HG02852 (cell line): ENCODE measurements at regions not wholly inside any gene's neighbourhood (a gene's known extent, or its start where the extent isn't known, plus 50 kb on each side); places are given as distances from the start of the nearest gene placed in this dataset.
"Not testable (repeated sequence)": the region's sequence is repeated elsewhere in the genome, so short reads cannot be mapped to it uniquely, and the experiment has no call there.

Experiments used
- ATAC-seq: cut with Tn5 transposase; IDR thresholded peaks from one replicate; pipeline ENCODE4 v1.9.1; 2021; ENCODE audit warnings: mild to moderate bottlenecking, moderate library complexity; ENCODE audit not compliant: unreplicated experiment

GRCh38 chr7:156022483-156023459 lies 210.5 kb upstream of the SHH start:
- ATAC-seq = no peak

- no peak for ATAC-seq
These were observed 209.2 kb upstream of the SHH start for GRCh38 chr7:156021471-156021870.

- ATAC-seq = no peak
These were observed 208.3 kb upstream of the SHH start for GRCh38 chr7:156020566-156020965.

- ATAC-seq = no peak
These were observed 207.7 kb upstream of the SHH start for GRCh38 chr7:156019776-156020565.

GRCh38 chr7:156019308-156019707 lies 207.0 kb upstream of the SHH start:
- ATAC-seq = no peak

- ATAC-seq = no peak
These were observed 205.8 kb upstream of the SHH start for GRCh38 chr7:156017916-156018700.

GRCh38 chr7:156017431-156017830 lies 205.2 kb upstream of the SHH start:
- ATAC-seq = no peak

DNA sequence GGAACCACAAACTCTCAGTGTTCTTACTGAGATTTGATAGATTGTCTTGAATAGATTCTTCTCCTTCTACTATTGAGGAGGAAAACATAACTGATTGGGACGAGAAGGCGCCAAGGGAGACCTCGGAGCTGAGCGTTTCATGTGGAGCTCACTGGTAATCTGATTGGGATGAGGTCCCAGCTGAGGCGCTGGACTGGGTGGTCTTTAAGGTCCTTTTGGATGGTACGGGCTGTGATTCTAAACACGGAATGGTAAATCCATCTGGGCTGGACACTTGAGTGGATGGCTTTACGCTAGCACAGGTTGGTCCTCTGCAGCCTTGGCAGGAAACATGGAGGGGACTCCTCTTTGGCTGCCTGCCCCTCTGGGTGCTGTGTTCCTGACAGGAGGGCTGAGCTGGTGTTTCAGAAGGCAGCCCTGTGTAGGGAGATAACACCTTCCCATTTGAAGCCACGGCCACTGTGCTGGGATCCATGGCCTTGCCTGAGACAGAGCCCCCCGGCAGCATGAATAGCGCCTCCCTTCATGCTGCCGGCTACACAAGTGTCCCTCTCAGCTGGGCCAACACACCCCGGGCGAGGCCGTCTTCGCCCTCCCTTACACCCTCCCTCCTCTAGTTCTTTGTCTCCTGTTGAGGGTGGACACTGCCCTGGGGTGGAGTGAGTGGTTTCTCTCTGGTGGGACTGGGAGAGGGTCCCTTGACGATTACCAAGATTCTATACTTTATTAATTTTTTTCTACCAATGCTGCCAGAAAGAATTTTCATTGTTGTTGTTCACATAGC lies 203.2 kb upstream of the SHH start:
- ATAC-seq = no peak

DNA sequence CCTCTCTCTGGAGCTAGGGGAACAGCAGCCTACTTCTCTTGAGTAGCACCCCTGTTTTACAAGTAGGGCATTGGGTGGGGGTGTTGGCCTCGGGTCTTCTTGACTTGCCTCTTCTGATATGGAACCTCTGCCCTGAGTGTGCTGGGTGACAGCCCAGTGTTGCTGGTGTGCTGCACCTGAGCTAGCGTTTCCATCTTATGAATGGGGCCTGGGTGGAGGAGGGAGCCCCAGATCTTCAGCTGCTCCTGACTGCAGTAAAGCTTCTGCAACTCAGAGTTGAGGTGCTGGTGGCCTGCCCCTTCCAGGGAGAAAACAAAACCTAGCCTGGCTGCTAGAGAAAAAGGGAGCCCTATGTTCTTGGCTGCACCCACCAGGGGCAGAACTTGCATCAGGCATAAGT lies 202.5 kb upstream of the SHH start:
- no peak for ATAC-seq

DNA sequence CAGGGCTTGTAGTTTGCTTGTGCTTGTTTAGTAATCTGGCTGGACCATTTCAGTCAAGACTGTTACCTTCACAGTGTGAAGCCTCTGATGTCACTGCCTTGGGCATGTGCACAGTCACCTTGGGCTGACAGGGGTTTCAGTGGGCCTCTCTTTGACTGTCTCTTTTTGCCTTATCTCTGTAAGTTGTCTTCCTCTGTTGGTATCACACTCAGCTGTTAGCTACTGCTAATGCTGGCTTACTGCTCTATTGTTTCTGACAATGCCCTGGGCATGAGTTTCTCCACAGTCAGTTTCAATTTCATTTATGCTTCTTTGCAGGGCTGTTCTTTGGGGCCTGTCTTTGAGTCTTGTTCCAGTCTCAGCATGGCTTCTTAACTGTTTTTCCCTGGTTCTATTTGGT lies 201.9 kb upstream of the SHH start:
- no peak for ATAC-seq

DNA sequence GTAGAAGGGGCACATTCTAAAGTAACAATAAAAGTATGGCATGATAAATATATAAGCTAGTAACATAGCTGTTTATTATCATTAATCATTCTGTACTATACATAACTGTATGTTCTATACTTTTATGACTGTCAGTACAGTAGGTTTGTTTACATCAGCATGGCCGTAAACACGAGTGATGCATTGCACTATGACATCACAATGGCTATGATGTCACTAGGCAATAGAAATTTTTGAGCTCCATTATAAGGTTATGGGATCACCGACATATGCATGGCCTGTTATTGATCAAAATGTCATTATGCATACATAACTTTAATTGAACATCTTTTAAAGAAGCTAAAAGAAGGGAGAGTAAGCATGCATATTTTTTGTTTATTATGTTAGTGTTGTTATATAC lies 200.1 kb upstream of the SHH start:
- ATAC-seq = no peak

GRCh38 chr7:156009569-156009968 lies 197.3 kb upstream of the SHH start:
- no peak for ATAC-seq

GRCh38 chr7:156006876-156007275 lies 194.6 kb upstream of the SHH start:
- not testable (repeated sequence) for ATAC-seq

DNA sequence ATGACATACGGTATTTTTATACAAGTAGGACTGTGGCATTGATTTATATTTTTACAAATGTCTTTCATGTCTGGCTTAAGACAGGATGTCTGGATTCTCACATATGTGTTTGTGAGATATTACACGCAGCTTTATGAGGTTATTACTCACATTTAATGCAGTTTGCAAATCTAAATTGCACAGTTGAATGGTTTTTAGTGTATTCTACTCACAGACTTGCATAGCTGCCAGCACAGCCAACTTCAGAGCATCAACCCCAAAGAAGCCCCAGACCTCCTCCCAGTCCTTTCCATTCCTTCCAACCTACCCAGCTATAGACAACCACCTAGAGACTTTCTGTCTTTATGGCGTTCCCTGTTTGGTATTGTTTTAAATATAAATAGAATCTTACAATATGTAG lies 193.8 kb upstream of the SHH start:
- ATAC-seq = no peak

- ATAC-seq = no peak
These were observed 193.0 kb upstream of the SHH start for GRCh38 chr7:156005202-156005691.

DNA sequence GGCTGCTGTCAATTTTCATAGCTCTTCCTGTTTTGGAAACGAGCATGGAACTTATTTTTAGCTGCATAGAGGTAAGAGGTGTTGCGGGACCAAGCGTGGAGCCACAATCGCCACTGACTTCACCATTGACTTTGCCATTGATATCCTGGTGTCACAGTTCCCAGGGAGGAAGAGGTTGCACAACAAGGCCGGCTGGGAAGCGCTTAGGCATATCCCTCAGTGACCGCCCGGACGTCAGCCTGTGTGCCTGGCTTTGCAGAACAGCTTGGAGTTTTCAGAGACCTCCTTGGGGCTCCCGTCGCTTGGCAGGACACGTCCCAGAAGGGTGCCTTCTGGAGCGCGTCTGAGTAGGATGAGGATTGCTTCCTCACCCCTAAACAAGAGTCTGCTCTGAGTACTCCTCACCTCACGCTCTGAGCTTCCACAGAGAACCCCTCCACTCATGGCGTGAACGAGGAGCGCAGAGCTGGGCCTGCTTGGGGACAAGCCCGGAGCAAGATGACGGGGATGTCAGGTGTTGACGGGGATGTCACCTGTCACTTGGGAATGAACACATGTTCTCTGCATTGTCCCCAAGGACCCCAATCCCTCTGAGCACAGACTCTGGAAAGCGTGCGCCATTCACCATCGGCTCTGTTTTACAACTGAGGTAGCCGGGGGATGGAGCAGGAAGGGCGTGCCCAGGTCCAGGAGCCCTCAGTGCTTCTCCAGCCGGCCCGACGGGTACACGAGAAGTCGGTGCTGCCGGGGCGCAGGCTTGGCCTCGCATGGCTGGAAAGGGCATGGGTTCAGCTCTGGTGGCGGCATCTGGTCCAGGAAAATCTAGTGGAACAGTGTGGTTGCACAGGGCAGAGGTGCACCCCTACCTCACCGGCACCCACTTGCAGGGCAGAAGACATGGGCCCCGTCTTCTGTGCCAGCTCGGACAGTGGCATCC lies 192.3 kb upstream of the SHH start:
- ATAC-seq = no peak

- ATAC-seq = no peak
These were observed 191.2 kb upstream of the SHH start for GRCh38 chr7:156003220-156004162.
